SK-N-SH (cell line): ENCODE measurements at regions not wholly inside any gene's neighbourhood (a gene's known extent, or its start where the extent isn't known, plus 50 kb on each side); places are given as distances from the start of the nearest gene placed in this dataset.

Experiments used
- CTCF ChIA-PET: fragments of 300-600, 350-600 bp; formaldehyde crosslinking; extraction: SDS; loops from one replicate; lab custom pipeline; 2021; lab: Yijun Ruan, JAX
- POLR2A ChIA-PET: fragments of 350-600 bp; sonication (Branson Sonifier 250); formaldehyde crosslinking; extraction: SDS; loops from one replicate; lab custom pipeline; 2020; ENCODE audit warnings: antibody characterized with exemption, inconsistent platforms; lab: Yijun Ruan, JAX
- DNase-seq: peaks from one replicate; pipeline ENCODE4 v3.0.0; 2012
- H2AFZ ChIP-seq: fragments of 200-600 bp; sonication (generic); 2 replicates; pipeline ENCODE4 v1.8.1; 2016; ENCODE audit warnings: antibody characterized with exemption, mild to moderate bottlenecking, low read depth
- H3F3A ChIP-seq: fragments of 200-600 bp; sonication (generic); replicated peaks from 2 replicates; pipeline ENCODE3; 2016; ENCODE audit warnings: antibody characterized with exemption, mild to moderate bottlenecking; ENCODE audit not compliant: insufficient read depth
- H3K27ac ChIP-seq, 2 experiments: fragments of 200-500 bp in 1 of 2; fragments of 200-600 bp in 1 of 2; sonication (Bioruptor generic) in 1 of 2; sonication (generic), shearing (Covaris generic) in 1 of 2; 2 replicates each; pipeline versions ENCODE4 v1.5.1 to v1.6.1; 2014 to 2016; ENCODE audit warnings: low read depth in 2 of 2, inconsistent platforms in 1 of 2, low read length in 1 of 2, mild to moderate bottlenecking in 1 of 2, mixed read lengths in 1 of 2
- H3K27me3 ChIP-seq: fragments of 200-600 bp; sonication (generic), shearing (Covaris generic); 2 replicates; pipeline ENCODE4 v1.6.1; 2016; ENCODE audit warnings: mixed run types; ENCODE audit not compliant: insufficient read depth
- H3K36me3 ChIP-seq, 2 experiments: fragments of 200-500 bp in 1 of 2; fragments of 200-600 bp in 1 of 2; sonication (Bioruptor generic) in 1 of 2; sonication (generic) in 1 of 2; replicated peaks in 1 of 2; 2 replicates each; pipeline versions ENCODE3 to v1.5.1; 2014 to 2016; ENCODE audit warnings: low read length in 1 of 2, mild to moderate bottlenecking in 1 of 2; ENCODE audit not compliant: insufficient read depth in 2 of 2, control insufficient read depth in 1 of 2
- H3K4me1 ChIP-seq, 2 experiments: fragments of 200-500 bp in 1 of 2; fragments of 200-600 bp in 1 of 2; sonication (Bioruptor generic) in 1 of 2; sonication (generic), shearing (Covaris generic) in 1 of 2; 2 replicates each; pipeline versions ENCODE4 v1.5.1 to v1.6.1; 2014 to 2016; ENCODE audit warnings: low read depth in 1 of 2, low read length in 1 of 2, mixed run types in 1 of 2; ENCODE audit not compliant: insufficient read depth in 2 of 2, control insufficient read depth in 1 of 2
- H3K4me2 ChIP-seq: fragments of 200-600 bp; sonication (generic), shearing (Covaris generic); 2 replicates; pipeline ENCODE4 v1.6.1; 2017; ENCODE audit warnings: mixed run types
- H3K4me3 ChIP-seq, 2 experiments: fragments of 200-500 bp in 1 of 2; fragments of 200-600 bp in 1 of 2; sonication (Bioruptor generic) in 1 of 2; sonication (generic), shearing (Covaris generic) in 1 of 2; 2 replicates each; pipeline versions ENCODE4 v1.5.1 to v1.8.1; 2014 to 2016; ENCODE audit warnings: low read depth in 2 of 2, inconsistent platforms in 1 of 2, low read length in 1 of 2, mild to moderate bottlenecking in 1 of 2, mixed read lengths in 1 of 2, moderate library complexity in 1 of 2
- H3K79me2 ChIP-seq: fragments of 200-600 bp; sonication (generic); 2 replicates; pipeline ENCODE4 v1.8.1; 2017; ENCODE audit warnings: mild to moderate bottlenecking; ENCODE audit not compliant: insufficient read depth
- H3K9ac ChIP-seq: fragments of 200-600 bp; sonication (generic); 2 replicates; pipeline ENCODE4 v1.6.1; 2017; ENCODE audit warnings: mixed run types
- H3K9me2 ChIP-seq: fragments of 200-600 bp; sonication (generic); 2 replicates; pipeline ENCODE4 v1.6.1; 2017; ENCODE audit warnings: mixed run types
- H3K9me3 ChIP-seq: fragments of 200-600 bp; sonication (generic); 2 replicates; pipeline ENCODE4 v1.6.1; 2017; ENCODE audit warnings: mixed run types, mild to moderate bottlenecking, moderate library complexity
- H4K20me1 ChIP-seq: fragments of 200-600 bp; sonication (generic); 2 replicates; pipeline ENCODE4 v1.6.1; 2017; ENCODE audit warnings: mild to moderate bottlenecking, mixed run types; ENCODE audit not compliant: insufficient read depth
- EP300 ChIP-seq, 2 experiments: IDR thresholded peaks; 2 replicates each; pipeline versions ENCODE4 v1.4.0 to v1.6.1; 2012; ENCODE audit warnings: borderline replicate concordance in 1 of 2, low read depth in 1 of 2, low read length in 1 of 2
- EZH2phosphoT487 ChIP-seq: fragments of 200-600 bp; sonication (generic); IDR thresholded peaks from 2 replicates; pipeline ENCODE4 v1.6.1; 2017; ENCODE audit warnings: low read depth, mixed run types, mild to moderate bottlenecking, antibody characterized with exemption, moderate library complexity, borderline replicate concordance
- FOXJ3 ChIP-seq: sonication (generic); formaldehyde crosslinking; IDR thresholded peaks from 2 replicates; pipeline ENCODE4 v1.5.1; 2020; ENCODE audit warnings: mild to moderate bottlenecking, missing genetic modification reagents
- FOXM1 ChIP-seq: IDR thresholded peaks from 2 replicates; pipeline ENCODE4 v1.4.0; 2012; ENCODE audit warnings: low read depth, mild to moderate bottlenecking
- GABPA ChIP-seq: IDR thresholded peaks from 2 replicates; pipeline ENCODE4 v1.4.0; 2012; ENCODE audit warnings: low read depth, mild to moderate bottlenecking
- MEF2A ChIP-seq: IDR thresholded peaks from 2 replicates; pipeline ENCODE4 v1.4.0; 2012; ENCODE audit warnings: low read depth, borderline replicate concordance
- NFIC ChIP-seq: IDR thresholded peaks from 2 replicates; pipeline ENCODE4 v1.4.0; 2012; ENCODE audit warnings: borderline replicate concordance
- NRF1 ChIP-seq: IDR thresholded peaks from 2 replicates; pipeline ENCODE4 v1.6.1; 2012; ENCODE audit warnings: low read depth, mild to moderate bottlenecking, low read length
- POLR2AphosphoS5 ChIP-seq: IDR thresholded peaks from 2 replicates; pipeline ENCODE4 v1.6.1; 2012; ENCODE audit warnings: low read depth, low read length
- RAD21 ChIP-seq: IDR thresholded peaks from 2 replicates; pipeline ENCODE4 v1.6.1; 2012; ENCODE audit warnings: mild to moderate bottlenecking, low read length
- REST ChIP-seq: IDR thresholded peaks from 2 replicates; pipeline ENCODE4 v1.6.1; 2012; ENCODE audit warnings: mild to moderate bottlenecking, low read depth, low read length, moderate library complexity
- RFX5 ChIP-seq: IDR thresholded peaks from 2 replicates; pipeline ENCODE4 v1.6.1; 2012; ENCODE audit warnings: mild to moderate bottlenecking, improper control_type of control experiment, low read length
- RXRA ChIP-seq: IDR thresholded peaks from 2 replicates; pipeline ENCODE4 v1.4.0; 2012; ENCODE audit warnings: low read depth, mild to moderate bottlenecking, borderline replicate concordance
- SMC3 ChIP-seq: IDR thresholded peaks from 2 replicates; pipeline ENCODE4 v1.6.1; 2012; ENCODE audit warnings: low read depth, low read length, improper control_type of control experiment
- TCF12 ChIP-seq: IDR thresholded peaks from 2 replicates; pipeline ENCODE4 v1.4.0; 2012
- USF1 ChIP-seq: IDR thresholded peaks from 2 replicates; pipeline ENCODE4 v1.4.0; 2012; ENCODE audit warnings: low read depth, borderline replicate concordance
- USF2 ChIP-seq: fragments of 150-350 bp; IDR thresholded peaks from 2 replicates; pipeline ENCODE4 v1.6.1; 2017; ENCODE audit warnings: antibody characterized with exemption, low read length, low read depth, borderline replicate concordance
- YY1 ChIP-seq: IDR thresholded peaks from 2 replicates; pipeline ENCODE4 v1.4.0; 2012; ENCODE audit warnings: low read depth, mild to moderate bottlenecking
- WGBS: methylation state at CpG from one replicate; pipeline ENCODE4 v1.1.6; 2017; ENCODE audit warnings: low lambda C conversion rate; 5-methylcytosine and 5-hydroxymethylcytosine counted together
- TF ChIP-seq, protein P1 (sequence below): IDR thresholded peaks from 2 replicates; pipeline ENCODE4 v1.4.0; 2012; ENCODE audit warnings: low read depth, borderline replicate concordance
- TF ChIP-seq, protein P2 (sequence below): fragments of 150-350 bp; IDR thresholded peaks from 2 replicates; pipeline ENCODE4 v1.6.1; 2016; ENCODE audit warnings: mild to moderate bottlenecking, low read depth, low read length

- Histone ChIP-seq H3F3A (peaks cover 7% of the 10 kb centered on the region), H3K79me2 (no peaks in the 10 kb centered on the region), H3K9me2 (no peaks in the 10 kb centered on the region), H3K27ac (no peak overlapping the region), H3K36me3 (no peaks in the 10 kb centered on the region), H2AFZ (no peak overlapping the region), H3K27me3 (no peaks in the 10 kb centered on the region; the same call in 1 of the 2 replicates), H3K9me3 (no peaks in the 10 kb centered on the region), H3K4me2 (no peak overlapping the region), H3K4me1 (peaks cover 4 to 14% of the 10 kb centered on the region in 2 experiments), H3K4me3 (no peak overlapping the region), H3K9ac (no peak overlapping the region), H4K20me1 (no peaks in the 10 kb centered on the region)
- no peak for DNase-seq
- ChIA-PET POLR2A (no interaction called here), CTCF (interaction anchor here (1.5 kb wide), 1 partner anchor 16 kb away, joined by 5 read pairs; no protein-coding TSS in a partner anchor)
- no peak for TF ChIP-seq FOXJ3
- no peak for TF ChIP-seq YY1
- no peak for TF ChIP-seq EP300 (IDR thresholded peaks at IDR 0.05; ENCODE audit: borderline replicate concordance in 1 of 2, low read depth in 1 of 2, low read length in 1 of 2)
- no peak for TF ChIP-seq NFIC
- TF ChIP-seq USF2 = no peak
- TF ChIP-seq, protein P1, sequence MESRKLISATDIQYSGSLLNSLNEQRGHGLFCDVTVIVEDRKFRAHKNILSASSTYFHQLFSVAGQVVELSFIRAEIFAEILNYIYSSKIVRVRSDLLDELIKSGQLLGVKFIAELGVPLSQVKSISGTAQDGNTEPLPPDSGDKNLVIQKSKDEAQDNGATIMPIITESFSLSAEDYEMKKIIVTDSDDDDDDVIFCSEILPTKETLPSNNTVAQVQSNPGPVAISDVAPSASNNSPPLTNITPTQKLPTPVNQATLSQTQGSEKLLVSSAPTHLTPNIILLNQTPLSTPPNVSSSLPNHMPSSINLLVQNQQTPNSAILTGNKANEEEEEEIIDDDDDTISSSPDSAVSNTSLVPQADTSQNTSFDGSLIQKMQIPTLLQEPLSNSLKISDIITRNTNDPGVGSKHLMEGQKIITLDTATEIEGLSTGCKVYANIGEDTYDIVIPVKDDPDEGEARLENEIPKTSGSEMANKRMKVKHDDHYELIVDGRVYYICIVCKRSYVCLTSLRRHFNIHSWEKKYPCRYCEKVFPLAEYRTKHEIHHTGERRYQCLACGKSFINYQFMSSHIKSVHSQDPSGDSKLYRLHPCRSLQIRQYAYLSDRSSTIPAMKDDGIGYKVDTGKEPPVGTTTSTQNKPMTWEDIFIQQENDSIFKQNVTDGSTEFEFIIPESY = no peak
- TF ChIP-seq USF1 = no peak
- no peak for TF ChIP-seq MEF2A
- TF ChIP-seq FOXM1 = no peak
- TF ChIP-seq RXRA = no peak
- no peak for TF ChIP-seq REST
- TF ChIP-seq TCF12 = no peak
- no peak for TF ChIP-seq RFX5
- no peak for TF ChIP-seq POLR2AphosphoS5
- no peak for TF ChIP-seq SMC3
- no peak for TF ChIP-seq RAD21
- TF ChIP-seq EZH2phosphoT487 = no peak
- TF ChIP-seq, protein P2, sequence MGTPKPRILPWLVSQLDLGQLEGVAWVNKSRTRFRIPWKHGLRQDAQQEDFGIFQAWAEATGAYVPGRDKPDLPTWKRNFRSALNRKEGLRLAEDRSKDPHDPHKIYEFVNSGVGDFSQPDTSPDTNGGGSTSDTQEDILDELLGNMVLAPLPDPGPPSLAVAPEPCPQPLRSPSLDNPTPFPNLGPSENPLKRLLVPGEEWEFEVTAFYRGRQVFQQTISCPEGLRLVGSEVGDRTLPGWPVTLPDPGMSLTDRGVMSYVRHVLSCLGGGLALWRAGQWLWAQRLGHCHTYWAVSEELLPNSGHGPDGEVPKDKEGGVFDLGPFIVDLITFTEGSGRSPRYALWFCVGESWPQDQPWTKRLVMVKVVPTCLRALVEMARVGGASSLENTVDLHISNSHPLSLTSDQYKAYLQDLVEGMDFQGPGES = no peak
- no peak for TF ChIP-seq GABPA
- no peak for TF ChIP-seq NRF1
- WGBS = 29% methylated on average over 2 of the region's 2 CpGs
These were observed 93.7 kb upstream of the KLHL29 start for GRCh38 chr2:23291239-23291638.
